ENCODE measurements at regions not wholly inside any gene's neighbourhood (a gene's known extent, or its start where the extent isn't known, plus 50 kb on each side); places are given as distances from the start of the nearest gene placed in this dataset.

DNA sequence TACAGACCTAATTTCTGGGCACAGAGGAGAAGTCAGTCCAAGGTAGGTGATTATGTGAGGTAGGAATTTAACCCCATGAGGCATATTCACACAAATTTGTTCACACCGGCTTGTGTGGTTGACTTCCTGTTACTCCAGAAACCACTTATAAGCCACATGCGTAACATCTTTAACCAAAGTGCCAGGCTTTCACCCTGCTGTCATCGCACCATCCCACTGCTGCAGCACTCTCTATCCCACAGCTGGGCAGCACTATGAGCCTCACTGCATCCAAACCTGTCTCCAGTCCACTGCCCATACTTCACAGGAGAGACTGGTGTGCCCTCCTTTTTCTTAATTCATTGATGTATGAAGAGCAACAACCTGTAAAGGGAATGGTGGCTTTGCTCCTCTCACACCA is 128.2 kb upstream of the ARGLU1 start:
- Histone ChIP-seq H3K79me2 (ENCODE audit: control insufficient read depth, insufficient read depth, low read length) (no peaks in the 10 kb centered on the region), H3K4me3 (replicated peaks in 1 of 3; ENCODE audit: insufficient read depth in 1 of 3, low read depth in 1 of 3, low read length in 3 of 3) (no peak overlapping the region), H3K27ac (ENCODE audit: insufficient read depth, low read depth, low read length) (no peak overlapping the region), H3K9ac (replicated peaks; ENCODE audit: extremely low read depth, insufficient read depth, low read length) (no peak overlapping the region), H3K9me3 (replicated peaks; ENCODE audit: control insufficient read depth, insufficient read depth, low read length) (no peaks in the 10 kb centered on the region), H3K36me3 (ENCODE audit: control insufficient read depth in 2 of 2, extremely low read depth in 1 of 2, insufficient read depth in 2 of 2, low read length in 2 of 2) (no peaks in the 10 kb centered on the region), H3K9me1 (replicated peaks; ENCODE audit: control insufficient read depth, extremely low read depth, insufficient read depth, low read length) (no peaks in the 10 kb centered on the region), H3K4me2 (ENCODE audit: insufficient read depth, low read length) (no peak overlapping the region), H4K20me1 (replicated peaks; ENCODE audit: control insufficient read depth, extremely low read depth, insufficient read depth, low read length) (no peaks in the 10 kb centered on the region), H3K4me1 (ENCODE audit: control insufficient read depth, extremely low read depth, insufficient read depth, low read length) (no peaks in the 10 kb centered on the region), H2AFZ (ENCODE audit: low read depth, low read length) (no peak overlapping the region), H3K27me3 (ENCODE audit: control insufficient read depth in 2 of 2, insufficient read depth in 2 of 2, low read length in 2 of 2) (no peaks in the 10 kb centered on the region)
- intact Hi-C loops (cut with micrococcal nuclease), result no loop called here
- CTCF ChIA-PET, result no interaction called here
- BruUV-seq (replicated peaks), result no TSS peak
- no peak for TF ChIP-seq FOS (IDR thresholded peaks at IDR 0.05; ENCODE audit: borderline replicate concordance, insufficient read depth, low read length)
- TF ChIP-seq, protein P1, sequence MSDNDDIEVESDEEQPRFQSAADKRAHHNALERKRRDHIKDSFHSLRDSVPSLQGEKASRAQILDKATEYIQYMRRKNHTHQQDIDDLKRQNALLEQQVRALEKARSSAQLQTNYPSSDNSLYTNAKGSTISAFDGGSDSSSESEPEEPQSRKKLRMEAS (IDR thresholded peaks at IDR 0.05; ENCODE audit: insufficient read depth, insufficient read length), result no peak
- TF ChIP-seq, protein P2, sequence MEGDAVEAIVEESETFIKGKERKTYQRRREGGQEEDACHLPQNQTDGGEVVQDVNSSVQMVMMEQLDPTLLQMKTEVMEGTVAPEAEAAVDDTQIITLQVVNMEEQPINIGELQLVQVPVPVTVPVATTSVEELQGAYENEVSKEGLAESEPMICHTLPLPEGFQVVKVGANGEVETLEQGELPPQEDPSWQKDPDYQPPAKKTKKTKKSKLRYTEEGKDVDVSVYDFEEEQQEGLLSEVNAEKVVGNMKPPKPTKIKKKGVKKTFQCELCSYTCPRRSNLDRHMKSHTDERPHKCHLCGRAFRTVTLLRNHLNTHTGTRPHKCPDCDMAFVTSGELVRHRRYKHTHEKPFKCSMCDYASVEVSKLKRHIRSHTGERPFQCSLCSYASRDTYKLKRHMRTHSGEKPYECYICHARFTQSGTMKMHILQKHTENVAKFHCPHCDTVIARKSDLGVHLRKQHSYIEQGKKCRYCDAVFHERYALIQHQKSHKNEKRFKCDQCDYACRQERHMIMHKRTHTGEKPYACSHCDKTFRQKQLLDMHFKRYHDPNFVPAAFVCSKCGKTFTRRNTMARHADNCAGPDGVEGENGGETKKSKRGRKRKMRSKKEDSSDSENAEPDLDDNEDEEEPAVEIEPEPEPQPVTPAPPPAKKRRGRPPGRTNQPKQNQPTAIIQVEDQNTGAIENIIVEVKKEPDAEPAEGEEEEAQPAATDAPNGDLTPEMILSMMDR (IDR thresholded peaks at IDR 0.05; ENCODE audit: extremely low read depth in 1 of 2, insufficient read depth in 1 of 2, low read depth in 1 of 2, low read length in 2 of 2), result no peak
- no peak for TF ChIP-seq MYC (IDR thresholded peaks at IDR 0.05; ENCODE audit: low read depth, low read length)
- no peak for TF ChIP-seq JUN (IDR thresholded peaks at IDR 0.05; ENCODE audit: borderline replicate concordance, insufficient read depth, insufficient read length, low read depth)
- no peak for TF ChIP-seq EZH2 (IDR thresholded peaks at IDR 0.05; ENCODE audit: borderline replicate concordance, low read depth, low read length, severe bottlenecking)
- no peak for TF ChIP-seq GATA2 (IDR thresholded peaks at IDR 0.05; ENCODE audit: insufficient read depth, insufficient read length, low read depth, low read length)
- no peak for TF ChIP-seq POLR2A (IDR thresholded peaks at IDR 0.05; ENCODE audit: low read depth, low read length)
- dilution Hi-C loops (cut with MboI; ENCODE audit: extremely low pct_ligation_motif_present, low sequenced_read_pairs), result no loop called here
- POLR2A ChIA-PET, result no interaction called here
- FAIRE-seq, result no peak
- no peak for DNase-seq (ENCODE audit: low read depth, low spot score)
